NCI-H82 treated with DMSO at 0.1 percent for 48 hours (cell line): ENCODE measurements at regions not wholly inside any gene's neighbourhood (a gene's known extent, or its start where the extent isn't known, plus 50 kb on each side); places are given as distances from the start of the nearest gene placed in this dataset.
A peak's percentile ranks its signal among the peaks of the same experiment; 100 is the strongest.
"Not testable (repeated sequence)": the region's sequence is repeated elsewhere in the genome, so short reads cannot be mapped to it uniquely, and the experiment has no call there.

Source experiments
- DNase-seq: peaks from one replicate; lab custom pipeline; 2025; ENCODE audit not compliant: unreplicated experiment; lab: John Stamatoyannopoulos, UW

DNA sequence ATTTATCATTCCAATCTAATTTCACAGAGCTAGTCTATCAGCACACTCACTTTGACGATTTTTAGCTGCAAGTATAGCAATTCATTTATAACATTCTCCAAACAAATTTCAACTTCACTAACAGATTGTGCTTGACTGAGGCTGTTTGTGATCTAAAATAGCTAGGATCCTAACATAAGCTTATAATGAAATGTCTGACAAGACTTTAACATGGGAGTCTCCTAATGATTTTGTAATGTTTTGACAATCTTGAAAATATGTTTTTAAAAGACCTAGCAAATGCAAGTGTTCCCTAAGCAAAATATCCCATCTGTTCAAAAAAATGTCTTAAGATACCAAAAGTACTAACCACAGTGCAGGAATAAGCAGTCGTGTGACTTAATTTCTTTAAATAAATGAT lies 889.5 kb upstream of the SPRY2 start:
- no peak for DNase-seq

DNA sequence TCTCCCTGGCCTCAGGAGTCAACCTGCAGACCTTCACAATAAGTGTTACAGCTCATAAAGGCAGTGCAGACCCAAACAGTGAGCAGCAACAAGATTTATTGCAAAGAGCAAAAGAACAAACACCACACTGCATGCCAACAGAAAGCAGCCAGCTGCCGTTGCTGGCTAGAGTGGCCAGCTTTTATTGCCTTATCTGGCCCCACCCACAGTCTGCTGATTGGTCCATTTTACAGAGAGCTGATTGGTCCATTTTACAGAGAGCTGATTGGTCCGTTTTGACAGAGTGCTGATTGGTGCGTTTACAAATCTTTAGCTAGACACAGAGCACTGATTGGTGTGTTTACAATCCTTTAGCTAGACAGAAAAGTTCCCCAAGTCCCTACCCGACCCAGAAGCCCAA lies 885.9 kb upstream of the SPRY2 start:
- DNase-seq: not testable (repeated sequence)

DNA sequence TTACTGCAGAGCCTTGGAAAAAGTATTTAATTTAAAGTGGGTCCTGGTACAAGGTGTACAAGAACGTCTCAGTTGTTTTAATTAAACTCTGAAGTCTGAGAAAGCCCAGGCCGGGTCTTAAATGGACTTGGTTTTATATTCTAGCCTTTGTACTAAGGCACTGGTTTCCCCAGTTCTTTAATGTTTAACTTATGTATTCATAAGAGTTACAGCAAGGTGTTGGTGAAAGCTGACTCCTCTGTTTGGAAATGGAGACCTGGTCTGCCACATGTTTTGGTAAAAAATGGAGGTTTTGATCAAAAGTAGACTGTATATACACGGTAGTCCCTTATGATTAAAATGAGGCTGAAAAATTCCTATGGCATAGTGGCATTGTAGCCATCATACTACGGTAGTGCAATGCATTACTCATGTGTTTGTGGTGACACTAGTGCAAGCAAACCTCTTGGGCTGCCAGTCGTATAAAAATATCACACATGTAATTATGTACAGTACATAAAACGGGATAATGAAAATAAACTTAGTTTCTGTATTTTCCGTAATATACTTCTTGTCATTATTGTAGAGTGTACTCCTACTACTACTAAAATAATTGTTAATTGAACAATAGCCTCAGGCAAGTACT lies 883.4 kb upstream of the SPRY2 start:
- DNase-seq: no peak

DNA sequence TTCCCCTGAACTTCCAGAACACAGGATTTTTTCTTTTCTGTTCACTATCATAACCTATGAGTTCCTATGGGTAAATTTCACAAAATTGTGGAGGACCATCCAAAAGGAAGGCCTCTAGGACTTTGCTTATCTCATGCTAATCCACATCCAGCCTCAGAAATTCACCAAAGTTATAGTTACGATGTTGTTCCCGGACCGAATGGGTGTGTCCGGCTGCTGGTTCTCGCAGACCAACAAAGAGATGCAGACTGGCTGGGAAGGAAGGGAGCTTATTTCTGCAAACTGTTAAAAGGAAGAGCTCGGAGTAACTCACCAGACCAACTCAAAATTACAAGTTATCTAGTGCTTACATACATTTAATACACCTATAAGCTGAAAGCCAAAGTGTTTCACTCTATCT lies 882.9 kb upstream of the SPRY2 start:
- no peak for DNase-seq

DNA sequence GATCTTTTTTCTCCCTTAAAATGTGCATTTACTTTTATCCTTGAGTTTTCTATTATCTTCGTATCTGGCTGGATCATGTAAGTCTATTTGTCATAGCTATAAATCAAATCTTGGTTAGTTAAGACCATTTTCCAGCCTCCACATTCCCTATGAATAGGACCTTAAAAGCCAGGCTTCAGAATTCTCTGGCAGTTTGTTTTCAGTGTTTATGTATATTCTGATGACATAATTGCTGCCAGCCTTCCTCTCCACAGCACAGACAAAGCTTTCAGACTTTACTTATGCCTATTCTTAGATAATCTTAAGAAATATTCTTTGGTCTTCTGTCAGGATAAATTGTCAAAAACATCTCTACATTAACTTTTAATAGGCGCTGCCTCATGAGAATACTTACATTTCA lies 870.8 kb upstream of the SPRY2 start:
- no peak for DNase-seq

- no peak for DNase-seq
Measured at GRCh38 chr13:81207636-81208035, 866.7 kb upstream of the SPRY2 start.

DNA sequence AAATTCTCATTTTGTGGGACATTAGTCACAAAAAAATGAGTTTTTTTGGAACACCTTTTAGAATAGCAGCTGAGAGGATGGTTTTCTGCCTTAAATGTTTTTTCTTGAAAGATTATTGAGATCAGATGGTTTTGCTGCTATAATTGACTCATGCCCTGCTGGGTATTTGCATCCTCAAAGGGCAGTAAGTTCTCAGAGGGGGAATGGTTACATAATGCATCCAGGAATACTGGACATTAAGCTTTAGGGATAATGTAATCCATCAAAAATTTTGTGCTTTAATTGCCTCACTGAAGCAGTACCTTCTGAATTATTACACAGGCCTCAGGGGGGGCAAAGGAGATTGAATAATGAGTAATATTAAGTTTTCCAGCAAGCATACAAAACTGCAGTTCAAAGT lies 866.3 kb upstream of the SPRY2 start:
- no peak for DNase-seq

DNA sequence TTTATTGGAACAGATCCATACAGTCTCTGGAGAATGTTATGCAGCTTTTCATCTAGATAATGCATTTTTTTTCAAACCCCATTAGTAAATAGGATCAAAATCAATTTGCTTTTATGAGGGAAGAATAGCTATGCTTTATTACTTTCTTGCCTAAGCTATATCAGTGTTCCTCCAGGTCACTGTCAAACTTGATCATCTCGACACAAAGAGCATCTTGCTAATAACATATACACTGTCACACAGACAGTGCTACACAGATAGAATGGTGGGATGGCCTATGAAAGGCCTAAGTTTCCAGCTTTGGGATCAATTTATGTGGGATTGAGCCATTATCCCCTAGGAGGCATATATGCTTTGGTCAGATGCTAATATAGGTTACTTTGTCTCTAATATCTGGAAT lies 862.9 kb upstream of the SPRY2 start:
- DNase-seq: no peak

GRCh38 chr13:81199956-81200355 lies 859.0 kb upstream of the SPRY2 start:
- DNase-seq: no peak

- DNase-seq: no peak
Measured at GRCh38 chr13:81197966-81198365, 857.0 kb upstream of the SPRY2 start.

DNA sequence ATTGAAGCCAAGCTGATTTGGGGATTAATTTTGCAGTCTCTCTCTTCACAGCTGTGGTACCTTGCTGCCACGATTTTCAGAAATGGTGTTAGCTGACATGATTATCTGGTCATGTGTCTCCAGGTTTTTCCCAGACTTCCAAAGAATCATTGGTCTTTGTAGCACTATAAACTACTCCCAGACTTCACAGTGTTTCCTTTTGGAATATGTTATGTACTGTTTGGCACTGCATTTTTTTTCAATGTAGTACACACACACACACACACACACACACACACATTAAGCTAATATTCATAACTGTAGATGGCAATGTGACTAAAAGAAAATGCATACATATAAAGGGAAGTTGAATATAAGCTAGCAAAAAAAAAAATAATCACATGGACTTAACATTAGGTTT lies 856.6 kb upstream of the SPRY2 start:
- no peak for DNase-seq

DNA sequence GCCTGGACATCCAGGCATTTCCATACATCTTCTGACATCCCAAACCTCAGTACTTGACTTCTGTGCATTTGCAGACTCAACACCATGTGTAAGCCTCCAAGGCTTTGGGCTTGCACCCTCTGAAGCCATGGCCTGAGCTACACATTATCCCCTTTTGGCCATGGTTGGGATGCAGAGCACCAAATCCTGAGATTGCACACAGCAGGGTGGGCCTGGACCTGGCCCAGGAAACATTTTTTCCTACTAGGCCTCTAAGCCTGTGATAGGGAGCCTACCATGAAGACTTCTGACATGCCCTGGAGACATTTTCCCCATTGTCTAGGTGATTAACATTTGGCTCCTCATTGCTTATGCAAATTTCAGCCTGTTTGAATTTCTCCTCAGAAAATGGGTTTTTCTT lies 853.4 kb upstream of the SPRY2 start:
- no peak for DNase-seq

DNA sequence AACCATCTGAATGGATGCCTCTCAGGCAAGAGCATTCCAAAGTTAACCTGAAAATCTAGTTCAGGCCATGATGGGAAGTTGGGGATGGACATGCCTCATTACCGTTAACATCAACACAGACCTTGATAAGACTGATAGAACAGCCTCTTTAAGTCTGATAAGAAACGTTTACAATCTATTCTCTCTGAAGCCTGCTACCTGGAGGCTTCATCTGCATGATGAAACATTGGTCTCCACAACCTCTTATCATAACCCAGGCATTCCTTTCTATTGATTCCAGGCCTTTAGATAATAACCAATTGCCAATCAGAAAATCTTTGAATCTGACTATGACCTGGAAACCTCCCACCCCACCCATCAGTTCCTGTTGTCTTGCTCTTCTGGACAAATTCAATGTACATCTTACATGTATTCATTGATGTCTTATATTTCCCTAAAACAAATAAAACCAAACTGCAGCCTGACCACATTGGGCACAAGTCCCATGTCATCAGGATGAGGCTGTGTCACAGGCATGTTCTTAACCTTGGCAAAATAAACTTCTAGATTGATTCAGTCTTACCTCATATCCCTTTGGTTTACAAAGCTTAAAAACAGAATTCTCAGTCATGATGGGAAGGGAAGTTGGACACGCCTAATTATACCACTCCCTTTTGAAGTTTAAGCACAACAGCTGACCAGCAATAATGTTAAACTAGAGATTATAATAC lies 843.8 kb upstream of the SPRY2 start:
- DNase-seq: no peak

DNA sequence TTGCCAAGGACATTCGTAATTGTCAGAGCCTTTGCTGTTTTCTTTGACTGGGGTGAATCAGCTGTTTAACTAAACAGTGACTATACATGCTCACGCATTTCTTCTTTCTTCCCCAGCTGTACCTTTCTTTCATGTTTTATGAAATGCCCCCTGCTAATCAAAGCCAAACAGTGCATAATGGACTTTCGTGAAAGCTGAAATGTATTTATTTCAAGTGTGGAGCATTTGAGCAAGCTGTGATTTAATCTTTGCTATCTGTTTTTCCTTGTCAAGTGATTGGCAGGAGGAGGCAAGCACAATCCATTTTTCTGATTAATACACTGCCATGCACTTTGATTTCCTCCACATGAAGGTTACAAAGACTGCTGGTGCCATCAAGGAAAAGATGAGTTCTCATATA lies 831.7 kb upstream of the SPRY2 start:
- DNase-seq: no peak

GRCh38 chr13:81171065-81171647 lies 830.2 kb upstream of the SPRY2 start:
- peak; percentile 3 for DNase-seq

DNA sequence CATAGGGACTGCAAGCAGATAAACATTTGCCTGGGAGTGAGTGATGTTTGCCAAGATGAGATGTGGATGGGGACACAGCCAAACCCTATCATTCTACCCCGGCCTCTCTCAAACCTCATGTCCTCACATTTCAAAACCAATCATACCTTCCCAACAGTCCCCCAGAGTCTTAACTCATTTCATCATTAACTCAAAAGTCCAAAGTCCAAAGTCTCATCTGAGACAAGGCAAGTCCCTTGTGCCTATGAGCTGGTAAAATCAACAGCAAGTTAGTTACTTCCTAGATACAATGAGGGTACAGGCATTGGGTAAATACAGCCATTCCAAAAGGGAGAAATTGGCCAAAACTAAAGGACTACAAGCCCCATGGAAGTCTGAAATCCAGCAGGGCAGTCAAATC lies 822.9 kb upstream of the SPRY2 start:
- not testable (repeated sequence) for DNase-seq

DNA sequence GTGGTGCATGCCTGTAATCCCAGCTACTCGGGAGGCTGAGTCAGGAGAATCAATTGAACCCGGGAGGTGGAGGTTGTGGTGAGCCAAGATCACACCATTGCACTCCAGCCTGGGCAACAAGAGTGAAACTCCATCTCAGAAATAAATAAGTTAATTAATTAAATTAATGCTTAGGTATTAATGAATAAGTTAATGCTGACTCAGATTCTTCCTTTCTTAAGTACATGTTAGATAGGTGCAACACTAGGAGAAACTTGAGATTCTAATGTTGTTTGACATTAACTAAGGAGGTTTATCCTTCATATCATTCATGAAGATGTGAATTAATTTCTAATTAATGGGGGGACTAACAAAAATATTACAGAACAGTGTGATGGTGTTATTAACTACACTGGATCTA lies 812.6 kb upstream of the SPRY2 start:
- no peak for DNase-seq

DNA sequence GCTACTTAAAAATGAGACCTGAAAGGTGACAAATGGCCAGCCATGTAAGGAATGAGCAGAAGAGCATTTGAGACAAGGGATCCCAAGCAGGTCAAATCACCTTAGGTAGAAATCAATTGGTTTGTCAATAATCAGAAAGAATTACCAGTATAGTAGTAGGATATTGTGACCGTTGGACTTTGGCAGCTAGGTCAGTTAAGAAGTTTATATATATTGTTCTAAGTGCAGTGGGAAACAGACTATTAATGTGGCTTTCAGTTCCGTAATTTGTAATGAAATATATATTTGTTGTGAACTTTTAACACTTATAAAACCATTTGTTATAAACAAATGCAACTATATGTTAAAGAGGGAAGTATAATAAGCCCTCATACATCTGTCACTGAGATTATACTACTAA lies 807.9 kb upstream of the SPRY2 start:
- DNase-seq: no peak

GRCh38 chr13:81146576-81146975 lies 805.6 kb upstream of the SPRY2 start:
- DNase-seq: not testable (repeated sequence)

DNA sequence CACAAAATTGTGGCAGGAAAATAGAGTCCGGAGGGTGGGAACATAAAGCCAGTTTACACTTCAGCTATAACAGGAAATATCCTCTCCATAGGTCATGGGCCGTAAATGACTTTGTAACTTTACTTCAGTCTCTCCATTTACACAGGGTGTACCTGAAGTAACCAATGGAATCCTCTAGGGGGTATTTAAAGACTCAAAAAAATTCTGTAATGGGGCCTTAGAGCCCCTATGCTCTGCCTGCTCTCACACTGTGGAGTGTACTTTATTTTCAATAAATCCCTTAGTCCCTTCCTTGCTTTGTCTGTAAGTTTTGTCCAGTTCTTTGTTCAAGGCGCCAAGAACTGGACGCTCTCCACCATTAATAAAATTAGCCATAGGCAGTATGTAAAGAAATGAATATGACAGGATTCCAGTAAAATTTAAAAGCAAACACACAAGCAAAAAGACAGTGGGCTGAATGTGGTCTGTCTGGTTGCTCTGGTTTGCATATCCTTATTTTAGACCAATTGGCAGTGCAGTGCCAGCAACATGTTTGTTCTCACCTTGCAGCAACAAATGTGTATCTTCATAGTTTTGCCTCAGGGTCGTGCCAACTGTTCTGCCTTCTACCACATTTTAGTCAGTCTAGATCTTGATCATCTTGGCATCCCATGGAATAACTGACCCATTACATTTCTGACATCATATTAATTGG lies 801.5 kb upstream of the SPRY2 start:
- DNase-seq: no peak

GRCh38 chr13:81140675-81141074 lies 799.7 kb upstream of the SPRY2 start:
- no peak for DNase-seq

GRCh38 chr13:81139987-81140386 lies 799.1 kb upstream of the SPRY2 start:
- DNase-seq: no peak
